22Rv1 (cell line): ENCODE measurements at regions not wholly inside any gene's neighbourhood (a gene's known extent, or its start where the extent isn't known, plus 50 kb on each side); places are given as distances from the start of the nearest gene placed in this dataset.

ENCODE experiments used
- ZFX ChIP-seq: fragments of 450-650 bp; IDR thresholded peaks from 2 replicates; pipeline ENCODE4 v1.6.1; 2017; ENCODE audit warnings: antibody characterized with exemption, borderline replicate concordance
- TF ChIP-seq, protein P1 (sequence below): fragments of 450-650 bp; IDR thresholded peaks from 2 replicates; pipeline ENCODE4 v1.5.1; 2017; ENCODE audit warnings: mild to moderate bottlenecking

DNA sequence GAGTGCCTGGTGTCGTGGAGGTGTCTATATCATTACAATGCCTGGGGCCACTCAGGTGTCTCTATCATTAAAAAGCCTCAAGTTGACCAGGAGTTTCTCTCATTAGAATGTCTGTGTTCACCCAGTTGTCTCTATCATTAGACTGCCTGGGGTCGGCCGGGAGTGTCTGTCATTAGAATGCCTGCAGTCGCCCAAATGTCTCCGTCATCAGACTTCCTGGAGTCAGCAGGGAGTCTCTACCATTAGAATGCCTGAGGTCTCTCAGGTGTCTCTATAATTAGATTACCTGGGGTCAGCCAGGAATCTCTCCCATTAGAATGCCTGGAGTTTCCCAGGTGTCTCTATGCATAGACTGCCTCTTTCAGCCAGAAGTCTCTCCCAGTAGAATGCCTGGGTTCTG is 1477.6 kb downstream of the UQCRFS1 start:
- TF ChIP-seq, protein P1, sequence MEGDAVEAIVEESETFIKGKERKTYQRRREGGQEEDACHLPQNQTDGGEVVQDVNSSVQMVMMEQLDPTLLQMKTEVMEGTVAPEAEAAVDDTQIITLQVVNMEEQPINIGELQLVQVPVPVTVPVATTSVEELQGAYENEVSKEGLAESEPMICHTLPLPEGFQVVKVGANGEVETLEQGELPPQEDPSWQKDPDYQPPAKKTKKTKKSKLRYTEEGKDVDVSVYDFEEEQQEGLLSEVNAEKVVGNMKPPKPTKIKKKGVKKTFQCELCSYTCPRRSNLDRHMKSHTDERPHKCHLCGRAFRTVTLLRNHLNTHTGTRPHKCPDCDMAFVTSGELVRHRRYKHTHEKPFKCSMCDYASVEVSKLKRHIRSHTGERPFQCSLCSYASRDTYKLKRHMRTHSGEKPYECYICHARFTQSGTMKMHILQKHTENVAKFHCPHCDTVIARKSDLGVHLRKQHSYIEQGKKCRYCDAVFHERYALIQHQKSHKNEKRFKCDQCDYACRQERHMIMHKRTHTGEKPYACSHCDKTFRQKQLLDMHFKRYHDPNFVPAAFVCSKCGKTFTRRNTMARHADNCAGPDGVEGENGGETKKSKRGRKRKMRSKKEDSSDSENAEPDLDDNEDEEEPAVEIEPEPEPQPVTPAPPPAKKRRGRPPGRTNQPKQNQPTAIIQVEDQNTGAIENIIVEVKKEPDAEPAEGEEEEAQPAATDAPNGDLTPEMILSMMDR = no peak
- no peak for TF ChIP-seq ZFX
